ENCODE measurements at regions not wholly inside any gene's neighbourhood (a gene's known extent, or its start where the extent isn't known, plus 50 kb on each side); places are given as distances from the start of the nearest gene placed in this dataset.

DNA sequence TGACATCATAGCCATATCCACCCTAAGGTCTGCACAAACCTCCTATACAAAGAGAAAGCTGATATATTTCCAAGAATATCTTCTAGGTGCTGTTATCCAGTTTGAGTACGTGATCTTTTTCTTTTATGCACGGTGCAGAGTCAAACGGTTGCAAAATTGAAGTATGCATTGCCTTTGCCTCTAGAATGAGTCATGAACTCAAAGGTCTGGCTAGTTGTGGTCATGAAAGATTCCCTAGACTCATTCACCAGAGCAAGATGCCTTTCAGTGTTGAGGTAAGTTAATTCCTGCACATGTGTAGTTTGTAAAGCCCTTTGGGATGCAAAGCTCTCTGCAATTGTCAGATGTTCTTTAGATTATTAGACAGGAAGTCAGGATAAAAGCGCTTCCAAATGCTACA, 704.4 kb downstream of the PCDH19 start:
- no peak for DNase-seq

GRCh38 chrX:99703473-99703872, 706.6 kb downstream of the PCDH19 start:
- DNase-seq = no peak

GRCh38 chrX:99698451-99698850, 711.6 kb downstream of the PCDH19 start:
- no peak for DNase-seq

DNA sequence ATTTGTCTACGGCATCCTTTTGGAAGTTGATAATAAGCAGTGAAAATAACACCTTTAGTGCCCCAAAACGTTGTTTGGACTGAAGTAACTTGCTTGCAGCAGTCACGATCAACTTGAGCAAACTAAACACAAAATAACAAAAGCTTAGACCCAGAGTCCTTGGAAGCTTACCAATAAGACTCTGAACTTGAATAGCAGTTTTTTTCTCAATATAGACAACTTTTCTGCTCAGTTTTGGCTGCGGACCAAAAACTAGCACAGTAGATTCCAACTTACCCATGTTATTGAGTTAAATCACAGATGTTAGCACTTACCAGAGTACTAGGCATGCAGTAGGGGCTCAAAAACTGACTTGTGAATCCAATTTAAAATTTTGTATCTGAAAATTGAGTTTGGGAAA, 746.9 kb downstream of the PCDH19 start:
- no peak for DNase-seq

- DNase-seq = no peak
Observed at GRCh38 chrX:99654188-99654587, 755.9 kb downstream of the PCDH19 start.

GRCh38 chrX:99653352-99653751, 756.7 kb downstream of the PCDH19 start:
- DNase-seq = no peak

- DNase-seq = no peak
Observed at GRCh38 chrX:99613041-99613440, 797.0 kb downstream of the PCDH19 start.

GRCh38 chrX:99603091-99603814, 806.8 kb downstream of the PCDH19 start:
- no peak for DNase-seq

DNA sequence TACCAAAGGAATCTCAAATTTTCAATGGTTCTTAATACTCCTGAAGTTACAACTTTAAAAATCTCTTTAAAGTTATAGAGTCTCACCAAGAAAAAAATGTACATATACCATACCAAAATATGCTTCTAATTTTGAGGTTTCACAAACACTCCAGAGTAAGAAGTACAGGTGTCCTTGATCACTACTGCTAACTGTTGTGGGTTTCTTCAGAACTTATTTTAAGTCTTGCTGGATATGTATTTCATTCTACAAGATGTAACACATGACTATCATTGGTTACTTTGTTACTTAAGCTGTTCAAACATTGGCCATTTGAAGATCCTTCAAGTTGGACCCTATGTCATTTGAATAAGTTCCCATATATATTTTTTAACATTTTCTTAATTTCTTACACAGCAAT, 808.0 kb downstream of the PCDH19 start:
- no peak for DNase-seq

DNA sequence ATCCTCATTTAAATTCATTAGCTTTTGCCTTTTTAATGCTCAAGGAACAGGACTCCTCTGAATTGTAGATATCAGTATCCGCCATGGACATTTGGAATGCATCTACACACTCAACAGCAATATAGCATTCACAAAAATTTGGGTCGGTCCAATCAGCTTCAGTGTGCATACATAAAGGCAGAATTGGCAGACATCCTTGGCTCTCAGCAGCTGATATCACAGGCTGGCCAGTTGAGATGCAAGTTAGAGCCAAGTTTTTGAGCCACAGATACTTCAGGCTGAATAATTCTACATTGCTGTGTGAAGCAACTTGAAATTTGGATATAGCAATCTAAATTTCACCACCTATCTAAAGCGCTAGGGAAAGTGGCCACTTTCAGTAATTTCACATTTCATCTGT, 821.1 kb downstream of the PCDH19 start:
- no peak for DNase-seq

GRCh38 chrX:99572711-99573110, 837.4 kb downstream of the PCDH19 start:
- no peak for DNase-seq

GRCh38 chrX:99549381-99549780, 860.7 kb downstream of the PCDH19 start:
- DNase-seq = no peak

GRCh38 chrX:99522450-99522849, 887.6 kb downstream of the PCDH19 start:
- no peak for DNase-seq

DNA sequence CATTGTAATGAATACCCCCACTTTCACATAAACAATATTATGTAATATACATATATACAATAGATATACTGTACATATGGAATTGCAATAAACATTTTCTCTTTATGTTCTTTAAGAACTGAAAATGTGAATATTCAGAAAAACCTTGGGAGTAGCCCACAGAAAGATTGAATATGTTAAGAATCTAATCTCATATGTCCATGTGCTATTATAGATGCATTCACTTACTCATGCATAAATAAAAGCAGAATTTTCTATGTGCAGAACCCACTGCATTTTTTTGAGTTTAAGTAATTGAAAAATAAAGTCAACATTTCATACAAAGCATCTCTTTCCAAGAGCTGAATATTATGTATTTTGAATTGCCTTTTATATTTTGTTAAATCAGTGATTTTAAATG, 902.3 kb downstream of the PCDH19 start:
- no peak for DNase-seq

DNA sequence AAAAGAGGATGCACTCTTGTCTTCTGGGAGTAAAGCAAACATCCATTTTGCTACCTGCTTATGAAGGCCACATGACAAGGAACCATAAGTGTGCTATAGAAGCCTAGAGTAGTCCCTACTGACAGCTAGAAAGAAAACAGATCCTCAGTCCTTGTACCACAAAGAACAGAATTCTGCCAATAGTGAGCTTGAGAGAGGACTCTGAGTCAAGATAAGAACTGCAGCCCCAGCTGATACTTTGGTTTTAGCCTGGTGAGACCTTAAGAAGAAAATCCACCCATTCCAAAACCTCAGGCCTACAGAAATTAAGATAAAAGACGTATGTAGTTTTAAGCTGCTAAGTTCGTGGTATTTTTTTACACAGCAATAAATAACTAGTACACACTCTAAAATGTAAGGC, 914.6 kb downstream of the PCDH19 start:
- no peak for DNase-seq

DNA sequence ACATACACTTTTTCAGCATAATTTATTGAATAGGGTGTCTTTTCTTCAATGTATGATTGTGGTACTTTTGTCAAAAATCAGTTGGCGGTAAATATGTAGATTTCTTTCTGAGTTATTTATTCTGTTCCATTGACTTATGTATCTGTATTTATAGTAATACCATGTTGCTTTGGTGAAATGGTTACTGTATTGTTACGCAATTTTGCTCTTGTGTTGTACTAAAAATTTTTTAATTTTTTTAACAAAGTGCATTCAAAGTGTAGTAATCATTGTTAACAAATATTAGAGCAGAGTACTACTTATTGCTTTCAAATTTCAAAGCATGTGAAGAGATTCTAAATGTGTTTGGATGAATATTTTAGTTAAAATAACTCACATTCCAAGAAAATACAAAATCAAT, 915.4 kb downstream of the PCDH19 start:
- DNase-seq = no peak

DNA sequence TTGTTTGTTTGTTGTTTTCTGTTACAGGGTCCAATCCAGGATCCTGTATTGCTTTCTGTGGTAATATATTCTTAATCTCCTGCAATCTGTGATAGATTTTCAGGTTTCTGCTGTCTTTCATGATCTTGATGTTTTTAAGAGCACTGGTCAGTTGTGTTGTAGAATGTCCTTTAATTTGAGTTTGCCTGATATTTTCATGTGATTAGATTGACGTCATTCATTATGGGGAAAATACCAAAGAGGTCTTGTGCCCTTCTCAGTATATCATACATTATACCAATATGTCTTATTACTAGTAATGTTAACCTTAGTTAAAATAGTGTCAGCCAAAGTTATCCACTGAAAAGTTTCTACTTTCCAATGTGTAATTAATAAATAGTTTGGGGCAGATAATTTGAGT, 929.3 kb downstream of the PCDH19 start:
- DNase-seq = no peak

GRCh38 chrX:99469439-99469838, 940.6 kb downstream of the PCDH19 start:
- DNase-seq = no peak

- no peak for DNase-seq
Observed at GRCh38 chrX:99468993-99469392, 941.1 kb downstream of the PCDH19 start.

DNA sequence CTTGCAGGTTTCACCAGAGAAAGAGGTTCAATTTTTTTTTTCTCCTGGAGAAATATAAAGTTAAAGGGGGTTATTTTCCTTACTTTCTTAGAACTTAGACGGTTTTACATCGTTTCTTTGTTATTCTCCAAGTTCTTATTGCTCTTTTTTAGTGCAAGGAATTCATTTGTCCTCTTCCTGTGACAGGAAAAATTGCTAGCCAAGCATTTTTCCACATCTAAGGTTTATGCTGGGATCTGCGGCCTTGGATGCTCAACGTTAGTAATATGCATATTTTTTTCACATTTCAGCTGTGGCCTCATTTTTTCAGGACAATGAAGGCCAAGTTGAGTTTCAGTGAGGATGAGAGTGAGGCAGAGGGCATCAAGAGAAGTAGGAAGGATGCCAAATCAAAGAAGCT, 948.9 kb downstream of the PCDH19 start:
- DNase-seq = no peak

GRCh38 chrX:99445336-99445735, 964.7 kb downstream of the PCDH19 start:
- DNase-seq = no peak

- no peak for DNase-seq
Observed at GRCh38 chrX:99421796-99422195, 988.3 kb downstream of the PCDH19 start.

- DNase-seq = no peak
Observed at GRCh38 chrX:99415470-99415869, 994.6 kb downstream of the PCDH19 start.

DNA sequence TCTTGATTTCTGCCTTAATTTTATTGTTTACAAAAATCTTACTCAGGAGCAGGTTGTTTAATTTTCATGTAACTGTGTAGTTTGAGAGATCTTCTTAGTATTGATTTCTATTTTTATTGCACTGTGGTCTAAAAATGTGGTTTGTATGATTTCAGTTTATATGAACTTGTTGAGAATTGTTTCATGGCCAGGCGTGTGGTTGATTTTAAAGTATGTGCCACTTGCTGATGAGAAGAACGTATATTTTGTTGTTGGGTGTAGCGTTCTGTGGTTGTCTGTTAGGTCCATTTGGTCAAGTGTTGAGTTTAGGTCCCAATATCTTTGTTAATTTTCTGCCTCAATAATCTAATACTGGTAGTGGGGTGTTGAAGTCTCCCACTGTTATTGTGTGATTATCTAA, 996.8 kb downstream of the PCDH19 start:
- no peak for DNase-seq

- no peak for DNase-seq
Observed at GRCh38 chrX:99398545-99398944, 1011.5 kb downstream of the PCDH19 start.

DNA sequence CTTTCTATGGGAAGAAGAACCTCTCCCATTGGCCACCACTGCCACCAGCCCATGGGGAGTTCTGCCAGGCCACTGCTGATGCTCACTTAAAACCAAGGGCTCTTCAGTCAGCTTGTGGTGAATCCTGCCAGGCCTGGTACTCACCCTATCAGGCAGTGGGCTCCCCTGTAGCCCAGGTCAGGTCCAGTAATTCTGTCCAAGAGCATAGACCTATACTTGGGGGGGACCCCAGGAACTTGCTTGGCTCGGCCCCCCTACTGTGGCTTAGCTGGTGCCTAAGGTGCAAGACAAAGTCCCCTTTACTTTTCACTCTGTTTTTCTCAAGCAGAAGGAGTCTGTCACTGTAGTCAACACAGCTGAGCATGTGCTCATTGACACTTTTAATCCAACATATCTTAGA, 1012.2 kb downstream of the PCDH19 start:
- no peak for DNase-seq
